ENCODE measurements at regions not wholly inside any gene's neighbourhood (a gene's known extent, or its start where the extent isn't known, plus 50 kb on each side); places are given as distances from the start of the nearest gene placed in this dataset.

DNA sequence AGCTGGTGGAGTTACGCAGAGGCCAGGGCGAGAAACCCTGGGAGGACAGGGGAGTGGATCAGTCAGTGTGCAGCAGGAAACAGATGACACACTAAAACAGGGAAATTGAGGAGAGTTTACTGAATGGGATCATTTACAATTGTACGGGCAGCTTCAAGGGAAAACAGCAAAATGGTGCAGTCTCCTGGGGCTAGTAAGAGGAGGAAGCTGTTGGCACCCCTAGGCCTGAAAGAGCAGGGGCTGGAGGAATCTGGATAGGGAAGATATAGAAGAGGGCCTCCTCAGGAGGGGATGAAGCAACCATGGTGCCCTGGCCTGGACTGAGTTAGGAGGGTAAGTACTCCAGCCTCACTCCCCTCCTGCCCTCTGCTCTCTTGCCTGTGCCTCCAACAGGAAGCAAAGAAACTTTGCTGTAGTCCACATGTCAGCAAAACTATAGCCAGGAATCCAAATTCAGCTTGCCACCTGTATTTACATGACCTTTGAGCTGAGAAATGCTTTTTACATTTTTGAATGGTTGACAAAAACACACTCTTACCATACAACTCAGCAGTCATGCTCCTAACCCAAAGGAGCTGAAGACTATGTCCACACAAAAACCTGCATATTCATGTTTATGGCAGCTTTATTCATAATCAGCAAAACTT is 52.3 kb upstream of the OPN4 start:
- TF ChIP-seq, protein P1, sequence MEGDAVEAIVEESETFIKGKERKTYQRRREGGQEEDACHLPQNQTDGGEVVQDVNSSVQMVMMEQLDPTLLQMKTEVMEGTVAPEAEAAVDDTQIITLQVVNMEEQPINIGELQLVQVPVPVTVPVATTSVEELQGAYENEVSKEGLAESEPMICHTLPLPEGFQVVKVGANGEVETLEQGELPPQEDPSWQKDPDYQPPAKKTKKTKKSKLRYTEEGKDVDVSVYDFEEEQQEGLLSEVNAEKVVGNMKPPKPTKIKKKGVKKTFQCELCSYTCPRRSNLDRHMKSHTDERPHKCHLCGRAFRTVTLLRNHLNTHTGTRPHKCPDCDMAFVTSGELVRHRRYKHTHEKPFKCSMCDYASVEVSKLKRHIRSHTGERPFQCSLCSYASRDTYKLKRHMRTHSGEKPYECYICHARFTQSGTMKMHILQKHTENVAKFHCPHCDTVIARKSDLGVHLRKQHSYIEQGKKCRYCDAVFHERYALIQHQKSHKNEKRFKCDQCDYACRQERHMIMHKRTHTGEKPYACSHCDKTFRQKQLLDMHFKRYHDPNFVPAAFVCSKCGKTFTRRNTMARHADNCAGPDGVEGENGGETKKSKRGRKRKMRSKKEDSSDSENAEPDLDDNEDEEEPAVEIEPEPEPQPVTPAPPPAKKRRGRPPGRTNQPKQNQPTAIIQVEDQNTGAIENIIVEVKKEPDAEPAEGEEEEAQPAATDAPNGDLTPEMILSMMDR (IDR thresholded peaks at IDR 0.05), result no peak
- no peak for TF ChIP-seq EZH2 (IDR thresholded peaks at IDR 0.05; ENCODE audit: borderline replicate concordance, insufficient read depth, low read depth, low read length, poor library complexity, severe bottlenecking)

Measured in B cell (primary cell).